ENCODE measurements at regions not wholly inside any gene's neighbourhood (a gene's known extent, or its start where the extent isn't known, plus 50 kb on each side); places are given as distances from the start of the nearest gene placed in this dataset.
"Not testable (repeated sequence)": the region's sequence is repeated elsewhere in the genome, so short reads cannot be mapped to it uniquely, and the experiment has no call there.

- H3K27me3 Mint-ChIP-seq: no peaks in the 10 kb centered on the region
- H3K4me3 Mint-ChIP-seq: no peak overlapping the region
- H3K27ac Mint-ChIP-seq: no peak overlapping the region
- ChIA-PET POLR2A (no interaction called here), CTCF (interaction anchor here (1.6 kb wide), 1 partner anchor 17 kb away, joined by 7 read pairs; no protein-coding TSS in a partner anchor)
- H3K9me3 Mint-ChIP-seq: no peaks in the 10 kb centered on the region
- peaks cover 8% of the 10 kb centered on the region for H3K4me1 Mint-ChIP-seq
- H3K36me3 Mint-ChIP-seq (ENCODE audit: low read depth): no peaks in the 10 kb centered on the region
- DNase-seq: no peak
Observed at GRCh38 chr12:93003531-93004239, 74.6 kb upstream of the EEA1 start.

GRCh38 chr12:93005928-93006392 lies 76.9 kb upstream of the EEA1 start:
- no peaks in the 10 kb centered on the region for H3K36me3 Mint-ChIP-seq (ENCODE audit: low read depth)
- DNase-seq: no peak
- no peaks in the 10 kb centered on the region for H3K9me3 Mint-ChIP-seq
- H3K4me1 Mint-ChIP-seq: peaks cover 8% of the 10 kb centered on the region
- H3K27ac Mint-ChIP-seq: no peak overlapping the region
- H3K4me3 Mint-ChIP-seq: no peak overlapping the region
- CTCF ChIA-PET: interaction anchor here (0.6 to 0.7 kb wide), 2 partner anchors 398 to 1583 kb away, joined by 3 read pairs; no protein-coding TSS in a partner anchor
- H3K27me3 Mint-ChIP-seq: no peaks in the 10 kb centered on the region
- POLR2A ChIA-PET: no interaction called here

- H3K36me3 Mint-ChIP-seq (ENCODE audit: low read depth): no peaks in the 10 kb centered on the region
- no peak overlapping the region for H3K27ac Mint-ChIP-seq
- no peaks in the 10 kb centered on the region for H3K27me3 Mint-ChIP-seq
- no peaks in the 10 kb centered on the region for H3K9me3 Mint-ChIP-seq
- H3K4me1 Mint-ChIP-seq: peaks cover 8% of the 10 kb centered on the region
- CTCF ChIA-PET: interaction anchor here (0.6 kb wide), 1 partner anchor 1582 kb away, joined by 3 read pairs; no protein-coding TSS in a partner anchor
- POLR2A ChIA-PET: no interaction called here
- no peak overlapping the region for H3K4me3 Mint-ChIP-seq
- no peak for DNase-seq
Observed at GRCh38 chr12:93006471-93007208, 77.5 kb upstream of the EEA1 start.

GRCh38 chr12:93007544-93007943 lies 78.4 kb upstream of the EEA1 start:
- no peak for DNase-seq
- H3K4me3 Mint-ChIP-seq: no peak overlapping the region
- no peaks in the 10 kb centered on the region for H3K27me3 Mint-ChIP-seq
- no peaks in the 10 kb centered on the region for H3K36me3 Mint-ChIP-seq (ENCODE audit: low read depth)
- ChIA-PET CTCF (interaction anchor here (0.7 kb wide), 1 partner anchor 21 kb away, joined by 3 read pairs; no protein-coding TSS in a partner anchor), POLR2A (no interaction called here)
- no peak overlapping the region for H3K27ac Mint-ChIP-seq
- H3K9me3 Mint-ChIP-seq: no peaks in the 10 kb centered on the region
- peaks cover 8% of the 10 kb centered on the region for H3K4me1 Mint-ChIP-seq

- Mint-ChIP-seq H3K36me3 (ENCODE audit: low read depth) (no peaks in the 10 kb centered on the region), H3K4me1 (peaks cover 8% of the 10 kb centered on the region), H3K27me3 (no peaks in the 10 kb centered on the region), H3K27ac (no peak overlapping the region), H3K4me3 (no peak overlapping the region), H3K9me3 (no peaks in the 10 kb centered on the region)
- POLR2A ChIA-PET: no interaction called here
- DNase-seq: no peak
- CTCF ChIA-PET: interaction anchor here (0.7 to 1.5 kb wide), 4 partner anchors 12 to 1094 kb away, joined by 3 read pairs; no protein-coding TSS in a partner anchor
Observed at GRCh38 chr12:93008044-93008778, 79.1 kb upstream of the EEA1 start.

GRCh38 chr12:93008880-93009279 lies 79.8 kb upstream of the EEA1 start:
- DNase-seq; H3K27ac Mint-ChIP-seq; H3K27me3 Mint-ChIP-seq; H3K36me3 Mint-ChIP-seq (ENCODE audit: low read depth); H3K9me3 Mint-ChIP-seq; POLR2A ChIA-PET; H3K4me3 Mint-ChIP-seq; H3K4me1 Mint-ChIP-seq: not testable (repeated sequence)
- CTCF ChIA-PET: interaction anchor here (0.8 to 1.8 kb wide), 4 partner anchors 10 to 1093 kb away, joined by 3 to 5 read pairs (median 3); no protein-coding TSS in a partner anchor

- DNase-seq: no peak
- Mint-ChIP-seq H3K27me3 (no peaks in the 10 kb centered on the region), H3K36me3 (ENCODE audit: low read depth) (no peaks in the 10 kb centered on the region), H3K4me1 (peaks cover 8% of the 10 kb centered on the region), H3K4me3 (no peak overlapping the region), H3K27ac (no peak overlapping the region), H3K9me3 (no peaks in the 10 kb centered on the region)
- CTCF ChIA-PET: interaction anchor here (1.2 to 1.8 kb wide), 3 partner anchors 11 to 1092 kb away, joined by 3 to 5 read pairs (median 3); no protein-coding TSS in a partner anchor
- POLR2A ChIA-PET: no interaction called here
Observed at GRCh38 chr12:93009533-93009932, 80.4 kb upstream of the EEA1 start.

GRCh38 chr12:93010461-93010860 lies 81.4 kb upstream of the EEA1 start:
- H3K4me3 Mint-ChIP-seq: no peak overlapping the region
- POLR2A ChIA-PET: interaction anchor here (0.7 kb wide), 1 partner anchor 353 kb away, joined by 4 read pairs; no protein-coding TSS in a partner anchor
- H3K9me3 Mint-ChIP-seq: no peaks in the 10 kb centered on the region
- no peak for DNase-seq
- H3K27me3 Mint-ChIP-seq: no peaks in the 10 kb centered on the region
- no peak overlapping the region for H3K27ac Mint-ChIP-seq
- H3K4me1 Mint-ChIP-seq: peaks cover 8% of the 10 kb centered on the region
- CTCF ChIA-PET: interaction anchor here (0.6 to 1.8 kb wide), 2 partner anchors 12 to 67 kb away, joined by 4 to 5 read pairs; no protein-coding TSS in a partner anchor
- H3K36me3 Mint-ChIP-seq (ENCODE audit: low read depth): no peaks in the 10 kb centered on the region

- POLR2A ChIA-PET: no interaction called here
- H3K4me1 Mint-ChIP-seq: peaks cover 8% of the 10 kb centered on the region
- H3K36me3 Mint-ChIP-seq (ENCODE audit: low read depth): no peaks in the 10 kb centered on the region
- no peaks in the 10 kb centered on the region for H3K27me3 Mint-ChIP-seq
- no peaks in the 10 kb centered on the region for H3K9me3 Mint-ChIP-seq
- no peak for DNase-seq
- CTCF ChIA-PET: interaction anchor here (0.6 kb wide), 1 partner anchor 67 kb away, joined by 4 read pairs; no protein-coding TSS in a partner anchor
- no peak overlapping the region for H3K27ac Mint-ChIP-seq
- no peak overlapping the region for H3K4me3 Mint-ChIP-seq
Observed at GRCh38 chr12:93011100-93011499, 82.0 kb upstream of the EEA1 start.

GRCh38 chr12:93015871-93016751 lies 87.0 kb upstream of the EEA1 start:
- CTCF ChIA-PET: interaction anchor here (0.6 to 2.2 kb wide), 3 partner anchors 29 to 863 kb away, joined by 3 to 10 read pairs (median 3); no protein-coding TSS in a partner anchor
- Mint-ChIP-seq H3K27ac (no peak overlapping the region), H3K27me3 (no peaks in the 10 kb centered on the region), H3K9me3 (no peaks in the 10 kb centered on the region), H3K36me3 (ENCODE audit: low read depth) (no peaks in the 10 kb centered on the region), H3K4me3 (no peak overlapping the region), H3K4me1 (no peaks in the 10 kb centered on the region)
- POLR2A ChIA-PET: no interaction called here
- no peak for DNase-seq

GRCh38 chr12:93016752-93017350 lies 87.8 kb upstream of the EEA1 start:
- Mint-ChIP-seq H3K4me1 (no peaks in the 10 kb centered on the region), H3K9me3 (no peaks in the 10 kb centered on the region), H3K27ac (no peak overlapping the region), H3K4me3 (no peak overlapping the region), H3K27me3 (no peaks in the 10 kb centered on the region), H3K36me3 (ENCODE audit: low read depth) (no peaks in the 10 kb centered on the region)
- CTCF ChIA-PET: interaction anchor here (0.6 to 1.3 kb wide), 2 partner anchors 29 to 864 kb away, joined by 3 read pairs; no protein-coding TSS in a partner anchor
- no peak for DNase-seq
- POLR2A ChIA-PET: no interaction called here

All from activated CD4-positive, alpha-beta T cell treated with anti-CD3 and anti-CD28 coated beads, Interleukin-2, amount 10 ng/mL, durations not matched to agents 7 days and 5 days (primary cell).